ENCODE measurements at regions not wholly inside any gene's neighbourhood (a gene's known extent, or its start where the extent isn't known, plus 50 kb on each side); places are given as distances from the start of the nearest gene placed in this dataset.

DNA sequence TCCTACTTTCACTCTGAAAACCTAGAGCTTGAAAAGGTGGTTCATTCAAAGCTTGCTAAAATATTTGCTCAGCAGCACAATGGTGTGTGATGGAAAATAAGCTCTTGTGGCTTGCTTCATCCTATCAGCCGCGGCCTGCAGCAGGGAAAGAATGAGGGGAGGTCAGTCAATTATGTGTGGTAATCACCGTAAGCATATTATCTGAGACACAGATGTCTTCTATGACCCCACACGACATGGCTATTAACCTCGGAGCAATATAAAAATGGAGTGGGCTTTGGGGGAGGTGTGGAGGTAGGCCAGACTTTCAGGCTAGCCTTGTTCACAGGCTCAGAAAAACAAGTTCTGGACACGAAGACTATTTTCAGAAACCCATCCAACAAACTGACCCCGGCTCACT, 98.4 kb upstream of the SIX3 start:
- ATAC-seq, result no peak
- Mint-ChIP-seq H3K27ac (no peak overlapping the region), H3K36me3 (ENCODE audit: low read depth) (no peaks in the 10 kb centered on the region), H3K9me3 (ENCODE audit: low read depth) (no peaks in the 10 kb centered on the region), H3K4me1 (peaks cover 6% of the 10 kb centered on the region), H3K4me3 (no peak overlapping the region), H3K27me3 (peaks cover 28% of the 10 kb centered on the region)
- ChIA-PET CTCF (interaction anchor here (0.7 kb wide), 1 partner anchor 144 kb away, joined by 3 read pairs; no protein-coding TSS in a partner anchor), POLR2A (no interaction called here)
- intact Hi-C loops (cut with DNase I, micrococcal nuclease), result no loop called here
- no peak for DNase-seq

DNA sequence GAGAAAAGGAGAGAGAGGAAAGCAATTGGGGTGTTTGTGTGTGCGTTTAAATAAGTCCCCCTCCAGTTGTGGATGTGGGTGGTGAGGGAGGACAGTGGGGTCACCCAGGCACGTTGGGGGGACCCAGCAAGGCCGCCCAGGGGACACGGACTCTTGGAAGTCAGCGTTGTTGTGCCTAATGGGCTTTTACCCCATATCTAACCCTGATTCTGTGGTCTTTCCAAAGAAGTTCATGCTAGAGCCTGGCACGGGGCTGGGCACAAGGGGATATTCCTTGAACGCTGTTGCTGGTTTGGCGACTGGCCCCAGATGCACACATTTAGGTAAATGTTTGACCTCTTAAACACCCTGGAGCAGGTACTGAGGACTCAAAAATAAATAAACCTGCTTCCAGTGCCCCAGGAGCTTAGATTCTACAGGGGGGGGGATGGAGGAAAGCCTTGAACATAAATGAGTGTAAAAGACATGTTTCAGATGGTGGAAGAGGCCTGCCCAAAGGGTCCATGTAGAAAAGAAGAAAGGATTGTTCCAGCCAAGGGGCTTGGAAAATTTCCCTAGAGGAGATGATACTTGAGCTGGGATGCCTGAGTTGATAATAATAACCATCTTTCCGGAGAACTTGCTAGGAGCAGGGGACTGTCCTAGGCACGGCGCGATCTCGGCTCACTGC, 97.7 kb upstream of the SIX3 start:
- no peaks in the 10 kb centered on the region for H3K9me3 Mint-ChIP-seq (ENCODE audit: low read depth)
- peaks cover 6% of the 10 kb centered on the region for H3K4me1 Mint-ChIP-seq
- peaks cover 31% of the 10 kb centered on the region for H3K27me3 Mint-ChIP-seq
- DNase-seq (no peak), ATAC-seq (no peak)
- ChIA-PET POLR2A (no interaction called here), CTCF (no interaction called here)
- H3K27ac Mint-ChIP-seq, result no peak overlapping the region
- H3K36me3 Mint-ChIP-seq (ENCODE audit: low read depth), result no peaks in the 10 kb centered on the region
- H3K4me3 Mint-ChIP-seq, result no peak overlapping the region
- intact Hi-C loops (cut with DNase I, micrococcal nuclease), result no loop called here

DNA sequence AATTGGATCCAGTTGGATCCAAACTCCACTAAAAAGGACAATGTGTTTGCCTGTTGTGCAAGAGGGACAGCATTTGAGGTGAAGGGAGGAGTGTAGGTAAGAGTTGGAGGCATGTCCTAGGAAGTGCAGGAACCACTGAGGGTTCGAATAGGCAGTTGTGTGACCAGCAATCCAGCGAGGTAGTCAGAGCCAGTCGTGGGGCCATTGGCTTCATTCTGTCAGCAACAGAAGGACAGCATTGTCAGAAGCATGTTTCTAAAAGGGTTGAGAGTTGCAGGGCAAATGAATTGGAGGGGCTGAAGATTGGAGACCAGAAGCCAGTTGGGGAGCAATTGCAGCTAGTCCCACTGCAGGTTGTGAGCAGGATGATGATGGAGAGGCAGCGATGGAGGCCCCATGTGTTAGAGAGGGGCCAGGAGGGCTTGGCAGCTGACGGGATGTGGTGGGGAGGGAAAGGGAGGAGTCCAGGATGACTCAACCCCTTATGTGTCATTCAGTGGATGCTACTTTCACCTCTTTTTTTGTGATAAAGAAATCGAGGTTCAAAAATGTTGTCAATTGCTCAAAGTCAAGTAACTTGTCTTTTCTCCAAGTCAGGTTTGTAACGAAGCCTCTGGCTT, 96.7 kb upstream of the SIX3 start:
- POLR2A ChIA-PET, result no interaction called here
- Mint-ChIP-seq H3K27ac (no peak overlapping the region), H3K27me3 (peaks cover 39% of the 10 kb centered on the region), H3K4me3 (no peak overlapping the region), H3K9me3 (ENCODE audit: low read depth) (no peaks in the 10 kb centered on the region), H3K36me3 (ENCODE audit: low read depth) (no peaks in the 10 kb centered on the region), H3K4me1 (peaks cover 8% of the 10 kb centered on the region)
- intact Hi-C loops (cut with DNase I, micrococcal nuclease), result no loop called here
- DNase-seq, result peak; percentile 53
- CTCF ChIA-PET, result interaction anchor here (1.2 kb wide), 1 partner anchor 365 kb away, joined by 4 read pairs; no protein-coding TSS in a partner anchor
- ATAC-seq, result peak; percentile 81

DNA sequence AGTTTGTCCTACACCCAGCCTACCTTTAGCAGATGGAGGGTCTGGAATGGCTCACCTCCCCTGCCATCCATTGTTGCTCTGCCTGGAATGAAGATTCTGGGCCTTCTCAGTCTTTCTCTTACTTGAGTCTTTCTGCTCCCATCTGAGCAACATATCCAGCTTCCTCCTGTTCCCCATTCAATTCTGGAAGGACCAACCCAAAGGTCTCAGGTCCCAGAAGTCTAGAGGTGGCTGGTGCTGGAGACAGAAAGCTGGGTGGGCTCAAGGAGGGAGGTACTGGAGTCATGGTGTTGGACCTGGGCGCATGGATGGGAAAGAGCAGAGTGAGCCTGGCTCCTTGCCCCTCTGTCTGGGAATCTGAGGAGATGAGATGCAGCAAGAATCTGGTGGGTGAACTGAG, 93.5 kb upstream of the SIX3 start:
- intact Hi-C loops (cut with DNase I, micrococcal nuclease), result no loop called here
- CTCF ChIA-PET, result interaction anchor here (0.6 kb wide), 1 partner anchor 280 kb away, joined by 3 read pairs; no protein-coding TSS in a partner anchor

DNA sequence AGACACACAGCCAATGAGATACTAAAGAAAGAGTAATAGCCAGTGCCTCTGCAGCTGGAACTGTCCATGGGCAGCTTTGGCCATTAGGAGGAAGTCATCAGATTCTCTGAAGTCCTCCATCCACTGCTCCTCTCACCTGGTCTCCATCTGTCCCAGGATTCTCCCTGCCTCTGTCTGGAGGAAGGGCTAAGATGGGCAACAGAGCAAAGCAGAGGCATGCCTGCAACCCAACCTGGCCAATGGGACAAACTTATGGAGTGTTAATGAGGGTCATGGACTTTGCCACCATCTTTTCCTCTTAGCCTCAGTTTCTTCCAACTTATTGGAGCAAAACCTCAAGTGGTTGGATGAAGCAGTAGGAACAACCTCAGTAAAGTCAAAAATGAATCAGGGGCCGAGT, 91.5 kb upstream of the SIX3 start:
- ChIA-PET POLR2A (no interaction called here), CTCF (no interaction called here)
- no peak overlapping the region for H3K4me3 Mint-ChIP-seq
- no peak for ATAC-seq
- intact Hi-C loops (cut with DNase I, micrococcal nuclease), result no loop called here
- no peak for DNase-seq
- H3K4me1 Mint-ChIP-seq, result peaks cover 3% of the 10 kb centered on the region
- no peaks in the 10 kb centered on the region for H3K36me3 Mint-ChIP-seq (ENCODE audit: low read depth)
- H3K27ac Mint-ChIP-seq, result no peak overlapping the region
- H3K27me3 Mint-ChIP-seq, result peaks cover 47% of the 10 kb centered on the region
- H3K9me3 Mint-ChIP-seq (ENCODE audit: low read depth), result no peaks in the 10 kb centered on the region

More for the DNA sequence above, 93.5 kb upstream of the SIX3 start:
- ATAC-seq (no peak), DNase-seq (no peak)
- Mint-ChIP-seq H3K4me1 (peaks cover 8% of the 10 kb centered on the region), H3K36me3 (ENCODE audit: low read depth) (no peaks in the 10 kb centered on the region), H3K27me3 (peaks cover 46% of the 10 kb centered on the region), H3K27ac (no peak overlapping the region), H3K4me3 (no peak overlapping the region), H3K9me3 (ENCODE audit: low read depth) (no peaks in the 10 kb centered on the region)
- POLR2A ChIA-PET, result no interaction called here

DNA sequence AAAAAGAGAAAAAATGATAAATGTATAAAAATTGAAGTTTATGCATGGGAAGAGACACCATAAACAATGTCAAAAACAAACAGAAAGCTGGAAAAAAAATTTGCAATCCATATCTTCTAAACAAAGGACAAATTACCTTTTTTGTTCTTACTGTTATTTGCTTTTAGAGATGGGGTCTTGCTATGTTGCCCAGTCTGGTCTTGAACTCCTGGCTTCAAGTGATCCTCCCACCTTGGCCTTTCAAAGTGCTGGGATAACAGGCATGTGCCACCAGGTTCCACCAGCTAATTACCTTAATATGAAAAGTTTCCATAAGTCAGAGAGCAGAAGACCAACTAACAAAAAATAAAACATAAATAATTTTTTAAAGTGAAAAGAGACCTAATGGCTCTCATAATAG, 90.0 kb upstream of the SIX3 start:
- Mint-ChIP-seq H3K27me3 (peaks cover 50% of the 10 kb centered on the region), H3K27ac (no peak overlapping the region), H3K4me3 (no peak overlapping the region), H3K4me1 (peaks cover 2% of the 10 kb centered on the region), H3K36me3 (ENCODE audit: low read depth) (no peaks in the 10 kb centered on the region), H3K9me3 (ENCODE audit: low read depth) (no peaks in the 10 kb centered on the region)
- POLR2A ChIA-PET, result no interaction called here
- intact Hi-C loops (cut with DNase I, micrococcal nuclease), result no loop called here
- CTCF ChIA-PET, result interaction anchor here (1.0 kb wide), 1 partner anchor 69 kb away, joined by 3 read pairs; no protein-coding TSS in a partner anchor
- ATAC-seq (no peak), DNase-seq (no peak)

DNA sequence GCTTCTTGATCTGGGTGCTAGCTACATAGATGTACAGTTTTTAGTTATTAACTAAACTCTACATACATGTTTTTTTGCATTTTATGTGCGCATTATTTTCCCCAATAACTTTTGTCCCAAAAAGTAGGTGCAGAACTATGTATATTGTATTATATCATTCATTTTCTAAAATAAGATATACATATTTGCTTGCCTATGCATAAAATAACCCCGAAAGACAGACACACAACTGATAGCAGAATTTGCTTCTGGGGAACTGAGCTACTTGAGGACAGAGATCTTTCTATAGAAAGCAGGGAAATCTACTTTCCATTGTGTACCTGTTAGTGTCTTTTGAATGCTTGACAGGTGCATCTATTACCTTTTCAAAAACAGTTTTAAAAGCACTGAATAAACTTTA, 88.9 kb upstream of the SIX3 start:
- Mint-ChIP-seq H3K36me3 (ENCODE audit: low read depth) (no peaks in the 10 kb centered on the region), H3K9me3 (ENCODE audit: low read depth) (no peaks in the 10 kb centered on the region), H3K27me3 (peaks cover 47% of the 10 kb centered on the region), H3K4me3 (no peak overlapping the region), H3K27ac (no peak overlapping the region), H3K4me1 (peaks cover 2% of the 10 kb centered on the region)
- ChIA-PET POLR2A (no interaction called here), CTCF (interaction anchor here (1.0 to 1.3 kb wide), 2 partner anchors 16 to 71 kb away, joined by 3 to 4 read pairs; no protein-coding TSS in a partner anchor)
- DNase-seq (no peak), ATAC-seq (no peak)
- intact Hi-C loops (cut with DNase I, micrococcal nuclease), result no loop called here

DNA sequence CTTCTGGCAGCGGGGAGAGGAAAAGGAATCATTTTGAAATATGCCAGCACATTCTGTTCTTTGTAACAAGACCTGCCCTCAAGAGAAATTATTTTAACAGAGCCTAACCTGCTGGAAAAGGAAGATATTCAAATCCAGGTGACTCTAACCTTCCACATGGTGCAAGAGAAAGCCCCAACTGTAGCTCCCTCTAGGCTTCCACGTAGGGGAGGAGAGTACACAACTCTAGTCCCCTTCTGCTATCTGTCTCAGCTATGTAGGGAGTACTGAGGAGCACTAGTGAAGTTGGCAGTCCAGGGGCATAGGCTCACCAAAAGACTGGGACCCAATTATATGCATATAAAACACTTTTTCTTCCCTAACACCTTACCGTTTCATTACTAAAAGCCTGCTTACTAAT, 82.2 kb upstream of the SIX3 start:
- CTCF ChIA-PET, result interaction anchor here (0.6 to 1.0 kb wide), 4 partner anchors 21 to 679 kb away, joined by 3 read pairs; no protein-coding TSS in a partner anchor
- Mint-ChIP-seq H3K36me3 (ENCODE audit: low read depth) (no peaks in the 10 kb centered on the region), H3K27me3 (peaks cover 42% of the 10 kb centered on the region), H3K9me3 (ENCODE audit: low read depth) (no peaks in the 10 kb centered on the region), H3K4me1 (no peaks in the 10 kb centered on the region), H3K27ac (no peak overlapping the region), H3K4me3 (no peak overlapping the region)
- POLR2A ChIA-PET, result no interaction called here
- no peak for ATAC-seq
- DNase-seq, result no peak
- intact Hi-C loops (cut with DNase I, micrococcal nuclease), result no loop called here

DNA sequence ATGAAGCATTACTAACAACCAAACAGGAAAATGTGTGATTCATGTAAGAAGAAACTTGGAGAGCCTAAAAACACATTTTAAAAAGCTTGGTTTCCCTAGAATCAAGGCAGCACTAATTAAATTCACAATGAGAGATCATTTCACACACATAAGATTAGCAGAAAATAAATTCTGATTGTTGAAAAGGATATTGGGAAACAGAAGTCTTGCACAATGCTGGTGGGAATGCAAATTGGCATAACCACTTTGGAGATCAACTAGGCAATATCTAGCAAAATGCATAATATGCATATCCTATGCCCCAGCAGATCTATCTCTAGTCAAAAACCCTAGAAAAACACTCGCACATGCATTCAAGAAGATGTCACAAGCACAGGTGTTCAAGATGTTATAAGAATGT, 75.3 kb upstream of the SIX3 start:
- Mint-ChIP-seq H3K4me3 (no peak overlapping the region), H3K36me3 (ENCODE audit: low read depth) (no peaks in the 10 kb centered on the region), H3K27ac (no peak overlapping the region), H3K27me3 (peaks cover 26% of the 10 kb centered on the region), H3K4me1 (no peaks in the 10 kb centered on the region), H3K9me3 (ENCODE audit: low read depth) (no peaks in the 10 kb centered on the region)
- DNase-seq, result no peak
- ChIA-PET POLR2A (no interaction called here), CTCF (interaction anchor here (0.6 to 1.0 kb wide), 2 partner anchors 43 to 402 kb away, joined by 3 to 4 read pairs; no protein-coding TSS in a partner anchor)
- intact Hi-C loops (cut with DNase I, micrococcal nuclease), result no loop called here
- ATAC-seq, result no peak

DNA sequence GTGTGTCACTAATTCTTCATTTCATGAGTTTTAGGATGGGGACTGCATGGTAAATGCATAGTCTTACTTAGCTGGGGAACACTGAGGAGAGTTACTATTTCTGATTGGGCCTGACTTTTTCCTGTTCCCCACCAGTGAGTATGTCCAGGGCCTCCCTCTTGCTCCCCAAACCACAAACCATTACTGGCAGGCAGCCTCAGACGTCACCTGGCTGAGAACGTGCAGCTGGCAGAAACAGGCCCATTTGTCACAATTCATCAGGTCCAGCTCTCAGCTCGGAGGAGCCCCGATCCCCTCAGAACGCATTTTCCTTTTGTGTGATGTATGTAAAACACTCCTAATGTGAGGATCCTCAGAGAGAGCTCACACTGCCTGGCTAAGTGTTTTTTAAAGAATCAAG, 71.7 kb upstream of the SIX3 start:
- Mint-ChIP-seq H3K36me3 (ENCODE audit: low read depth) (no peaks in the 10 kb centered on the region), H3K27me3 (peaks cover 22% of the 10 kb centered on the region), H3K4me3 (no peak overlapping the region), H3K27ac (no peak overlapping the region), H3K9me3 (ENCODE audit: low read depth) (peaks cover 2% of the 10 kb centered on the region), H3K4me1 (no peaks in the 10 kb centered on the region)
- intact Hi-C loops (cut with DNase I, micrococcal nuclease), result no loop called here
- ChIA-PET CTCF (interaction anchor here (0.6 to 1.0 kb wide), 2 partner anchors 70 to 390 kb away, joined by 3 to 6 read pairs; no protein-coding TSS in a partner anchor), POLR2A (no interaction called here)
- DNase-seq (no peak), ATAC-seq (no peak)

DNA sequence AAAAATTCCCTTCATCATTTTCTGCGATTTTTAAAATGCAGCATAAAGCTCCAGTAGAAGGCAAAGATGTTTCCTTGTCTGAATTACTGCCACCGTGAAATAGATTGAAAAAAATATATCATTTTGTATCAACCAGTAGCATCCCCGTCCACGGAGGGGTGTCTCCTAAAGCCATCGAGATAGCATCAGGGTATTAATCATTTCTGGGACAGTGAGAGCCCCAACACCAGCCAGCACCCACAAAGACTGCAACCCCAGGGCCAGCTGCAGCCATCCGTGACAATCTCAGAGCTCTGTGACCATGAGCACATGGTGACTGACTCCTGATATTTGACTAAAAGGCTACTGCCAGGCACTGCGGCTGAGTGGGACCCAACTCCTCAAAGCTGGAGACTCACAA, 64.1 kb upstream of the SIX3 start:
- ATAC-seq, result no peak

More for the DNA sequence above, 64.1 kb upstream of the SIX3 start:
- intact Hi-C loops (cut with DNase I, micrococcal nuclease), result no loop called here
- ChIA-PET POLR2A (no interaction called here), CTCF (interaction anchor here (0.6 to 1.8 kb wide), 5 partner anchors 29 to 435 kb away, joined by 3 to 5 read pairs (median 3); no protein-coding TSS in a partner anchor)
- no peak overlapping the region for H3K27ac Mint-ChIP-seq
- no peak overlapping the region for H3K4me3 Mint-ChIP-seq
- no peaks in the 10 kb centered on the region for H3K36me3 Mint-ChIP-seq (ENCODE audit: low read depth)
- no peak for DNase-seq
- peaks cover 17% of the 10 kb centered on the region for H3K27me3 Mint-ChIP-seq
- H3K4me1 Mint-ChIP-seq, result no peaks in the 10 kb centered on the region
- H3K9me3 Mint-ChIP-seq (ENCODE audit: low read depth), result peaks cover 8% of the 10 kb centered on the region

All from activated CD4-positive, alpha-beta T cell treated with anti-CD3 and anti-CD28 coated beads for 36 hours (primary cell).